ENCODE measurements at regions not wholly inside any gene's neighbourhood (a gene's known extent, or its start where the extent isn't known, plus 50 kb on each side); places are given as distances from the start of the nearest gene placed in this dataset.

DNA sequence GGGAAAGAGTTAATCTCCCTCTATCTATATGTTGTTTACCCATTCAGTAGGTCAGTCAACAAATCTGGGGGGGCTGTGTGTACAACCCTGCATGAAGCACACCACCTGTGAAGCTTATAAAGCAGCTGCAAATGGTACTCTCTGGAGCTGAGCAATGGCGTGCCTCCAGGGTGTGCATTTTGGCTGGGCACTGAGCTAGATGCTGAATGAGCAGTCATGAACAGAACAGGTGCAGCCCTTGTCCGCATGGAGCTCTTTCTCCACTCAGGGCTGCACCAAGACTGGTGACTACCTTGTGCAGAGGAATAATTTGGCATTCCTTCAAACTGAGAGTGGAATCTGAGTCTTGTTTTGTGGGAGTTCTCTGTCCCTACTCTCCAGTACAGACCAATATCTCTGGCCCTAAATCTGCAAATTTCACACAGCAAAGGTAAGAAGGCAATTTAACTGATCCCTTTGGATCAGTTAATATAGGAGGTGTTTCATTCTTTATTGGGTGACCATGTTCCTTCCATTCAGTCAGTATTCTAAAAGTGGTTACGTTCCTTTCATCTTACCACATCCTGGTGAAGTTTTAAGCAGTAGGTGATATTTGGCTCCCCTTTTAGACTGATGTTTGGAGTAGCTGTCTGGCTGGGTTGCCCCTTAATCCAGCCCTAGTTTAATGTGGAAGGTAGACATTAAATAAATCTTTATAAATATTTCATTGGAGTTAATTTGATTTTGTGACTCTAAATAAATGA is 76.0 kb downstream of the GPR88 start:
- TF ChIP-seq, protein P1, sequence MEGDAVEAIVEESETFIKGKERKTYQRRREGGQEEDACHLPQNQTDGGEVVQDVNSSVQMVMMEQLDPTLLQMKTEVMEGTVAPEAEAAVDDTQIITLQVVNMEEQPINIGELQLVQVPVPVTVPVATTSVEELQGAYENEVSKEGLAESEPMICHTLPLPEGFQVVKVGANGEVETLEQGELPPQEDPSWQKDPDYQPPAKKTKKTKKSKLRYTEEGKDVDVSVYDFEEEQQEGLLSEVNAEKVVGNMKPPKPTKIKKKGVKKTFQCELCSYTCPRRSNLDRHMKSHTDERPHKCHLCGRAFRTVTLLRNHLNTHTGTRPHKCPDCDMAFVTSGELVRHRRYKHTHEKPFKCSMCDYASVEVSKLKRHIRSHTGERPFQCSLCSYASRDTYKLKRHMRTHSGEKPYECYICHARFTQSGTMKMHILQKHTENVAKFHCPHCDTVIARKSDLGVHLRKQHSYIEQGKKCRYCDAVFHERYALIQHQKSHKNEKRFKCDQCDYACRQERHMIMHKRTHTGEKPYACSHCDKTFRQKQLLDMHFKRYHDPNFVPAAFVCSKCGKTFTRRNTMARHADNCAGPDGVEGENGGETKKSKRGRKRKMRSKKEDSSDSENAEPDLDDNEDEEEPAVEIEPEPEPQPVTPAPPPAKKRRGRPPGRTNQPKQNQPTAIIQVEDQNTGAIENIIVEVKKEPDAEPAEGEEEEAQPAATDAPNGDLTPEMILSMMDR (IDR thresholded peaks at IDR 0.05; ENCODE audit: poor library complexity) = no peak
- TF ChIP-seq EZH2 (IDR thresholded peaks at IDR 0.05; ENCODE audit: borderline replicate concordance) = no peak
